GM06990 (cell line): ENCODE measurements at regions not wholly inside any gene's neighbourhood (a gene's known extent, or its start where the extent isn't known, plus 50 kb on each side); places are given as distances from the start of the nearest gene placed in this dataset.

Experiments used
- DNase-seq: peaks from one replicate; pipeline ENCODE4 v3.0.0-alpha.2; 2011; ENCODE audit not compliant: insufficient read length; ENCODE audit errors: extremely low read depth
- H3K27me3 ChIP-seq: replicated peaks from 2 replicates; pipeline ENCODE4 v1.6.0; 2011; ENCODE audit warnings: low read length; ENCODE audit not compliant: control insufficient read depth, insufficient read depth
- H3K36me3 ChIP-seq: 2 replicates; pipeline ENCODE4 v1.5.1; 2011; ENCODE audit warnings: low read length; ENCODE audit not compliant: control insufficient read depth, insufficient read depth
- H3K4me3 ChIP-seq: replicated peaks from 2 replicates; pipeline ENCODE4 v1.5.1; 2011; ENCODE audit warnings: low read depth, mild to moderate bottlenecking, control low read depth, low read length
- TF ChIP-seq, protein P1 (sequence below): IDR thresholded peaks from 2 replicates; pipeline ENCODE4 v1.5.1; 2011; ENCODE audit warnings: low read length, control low read depth, mild to moderate bottlenecking, inconsistent platforms; ENCODE audit not compliant: insufficient read depth, poor library complexity, severe bottlenecking

DNA sequence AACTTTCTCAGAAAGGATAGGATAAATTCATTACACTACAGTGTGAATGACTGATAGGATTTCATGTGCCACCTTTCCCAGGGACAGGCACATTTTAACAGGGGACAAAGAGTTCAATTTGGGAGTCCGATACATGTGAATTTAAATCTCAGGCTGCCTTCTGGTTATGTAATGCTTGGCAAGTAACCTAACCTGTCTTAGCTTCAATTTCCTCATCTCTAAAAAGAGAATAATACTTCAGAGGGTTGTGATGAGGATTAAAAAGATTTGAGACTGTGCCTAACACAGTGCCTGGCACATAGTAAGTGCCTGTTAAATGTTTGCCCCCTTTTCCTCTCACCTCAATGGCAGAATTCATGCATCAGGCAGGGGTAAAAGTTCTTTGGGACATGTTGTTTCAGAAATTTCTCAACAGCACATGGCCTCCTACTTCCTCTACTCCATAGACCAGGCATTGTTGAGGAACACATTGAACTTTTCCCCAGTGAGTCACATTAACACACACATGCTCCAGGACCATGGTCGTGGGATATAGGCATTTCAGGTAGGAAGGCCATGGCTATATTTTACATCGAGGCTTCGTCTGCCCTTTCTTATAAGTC is 94.6 kb upstream of the EGFLAM start:
- Histone ChIP-seq H3K4me3 (no peak overlapping the region), H3K27me3 (no peaks in the 10 kb centered on the region), H3K36me3 (no peaks in the 10 kb centered on the region)
- TF ChIP-seq, protein P1, sequence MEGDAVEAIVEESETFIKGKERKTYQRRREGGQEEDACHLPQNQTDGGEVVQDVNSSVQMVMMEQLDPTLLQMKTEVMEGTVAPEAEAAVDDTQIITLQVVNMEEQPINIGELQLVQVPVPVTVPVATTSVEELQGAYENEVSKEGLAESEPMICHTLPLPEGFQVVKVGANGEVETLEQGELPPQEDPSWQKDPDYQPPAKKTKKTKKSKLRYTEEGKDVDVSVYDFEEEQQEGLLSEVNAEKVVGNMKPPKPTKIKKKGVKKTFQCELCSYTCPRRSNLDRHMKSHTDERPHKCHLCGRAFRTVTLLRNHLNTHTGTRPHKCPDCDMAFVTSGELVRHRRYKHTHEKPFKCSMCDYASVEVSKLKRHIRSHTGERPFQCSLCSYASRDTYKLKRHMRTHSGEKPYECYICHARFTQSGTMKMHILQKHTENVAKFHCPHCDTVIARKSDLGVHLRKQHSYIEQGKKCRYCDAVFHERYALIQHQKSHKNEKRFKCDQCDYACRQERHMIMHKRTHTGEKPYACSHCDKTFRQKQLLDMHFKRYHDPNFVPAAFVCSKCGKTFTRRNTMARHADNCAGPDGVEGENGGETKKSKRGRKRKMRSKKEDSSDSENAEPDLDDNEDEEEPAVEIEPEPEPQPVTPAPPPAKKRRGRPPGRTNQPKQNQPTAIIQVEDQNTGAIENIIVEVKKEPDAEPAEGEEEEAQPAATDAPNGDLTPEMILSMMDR = no peak
- DNase-seq = no peak

DNA sequence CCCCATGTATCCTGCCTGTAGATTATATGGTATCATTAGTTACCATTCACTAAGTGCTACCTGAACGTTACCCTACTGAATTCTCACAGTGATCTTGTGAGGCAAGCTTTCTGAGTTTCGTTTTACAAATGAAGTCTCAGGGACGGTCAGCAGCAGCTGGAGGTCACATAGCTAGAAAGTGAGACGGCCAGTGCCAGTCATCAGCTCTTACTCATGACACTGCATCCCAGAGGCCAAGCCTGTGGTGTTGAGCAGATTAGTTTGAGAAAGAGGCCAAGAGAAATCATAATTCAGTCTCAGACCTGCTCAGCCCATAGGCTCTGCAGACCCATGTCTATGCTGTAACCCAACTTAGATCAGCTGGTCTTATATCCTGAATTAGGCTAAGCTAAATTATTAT is 95.7 kb upstream of the EGFLAM start:
- H3K36me3 ChIP-seq = no peaks in the 10 kb centered on the region
- no peak overlapping the region for H3K4me3 ChIP-seq
- no peaks in the 10 kb centered on the region for H3K27me3 ChIP-seq
- DNase-seq = no peak
- TF ChIP-seq, protein P1 = no peak

DNA sequence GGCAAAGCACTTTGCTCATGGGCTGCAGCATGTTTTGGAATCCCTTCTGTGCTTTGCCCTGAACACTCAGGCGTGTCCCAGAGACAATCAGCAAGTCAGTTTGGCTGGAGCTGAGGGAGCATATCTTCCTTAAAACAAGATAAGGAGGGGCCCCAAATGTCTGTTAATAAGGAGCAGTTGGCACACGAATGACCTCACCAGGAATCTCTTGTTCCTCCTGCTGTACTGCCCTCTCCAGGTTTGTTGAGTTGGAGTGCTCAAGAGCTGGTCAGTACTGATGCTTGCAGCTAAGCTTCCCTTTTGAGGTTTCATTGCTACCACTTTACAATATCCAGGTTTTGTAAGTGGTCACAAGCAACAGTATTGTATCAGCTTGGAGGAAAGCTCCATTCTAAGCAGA is 101.3 kb upstream of the EGFLAM start:
- no peak for DNase-seq
- no peak overlapping the region for H3K4me3 ChIP-seq
- H3K27me3 ChIP-seq = no peaks in the 10 kb centered on the region; the same call in 1 of the 2 replicates
- TF ChIP-seq, protein P1 = no peak
- H3K36me3 ChIP-seq = no peaks in the 10 kb centered on the region

DNA sequence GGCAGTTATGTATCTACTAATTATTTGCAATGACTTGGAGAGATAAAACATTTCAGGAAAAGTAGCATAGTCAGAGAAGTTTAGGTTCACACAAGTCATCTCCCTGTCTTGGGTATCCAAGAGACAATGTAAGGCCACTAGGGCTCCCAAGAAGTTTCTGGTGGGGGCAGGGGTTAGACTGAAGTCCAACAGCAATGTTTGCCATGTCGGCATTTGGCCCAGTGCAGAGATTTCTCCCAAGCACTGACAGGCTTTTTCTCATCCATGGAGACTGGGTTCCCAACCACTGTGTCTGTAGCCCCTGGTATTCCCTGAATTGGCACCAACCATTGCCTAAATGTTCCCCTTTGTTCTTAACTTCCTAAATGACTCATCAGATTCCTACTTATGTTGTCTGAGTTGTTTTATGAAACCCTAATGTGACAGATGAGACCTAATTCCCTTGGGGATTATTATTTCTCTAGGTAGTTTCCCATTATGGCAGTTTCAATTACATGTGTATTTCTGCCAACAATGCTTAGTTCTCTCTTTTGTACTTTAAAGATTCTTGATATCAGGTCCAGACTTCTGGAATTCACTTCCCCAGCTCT is 103.6 kb upstream of the EGFLAM start:
- TF ChIP-seq, protein P1 = no peak
- DNase-seq = no peak

DNA sequence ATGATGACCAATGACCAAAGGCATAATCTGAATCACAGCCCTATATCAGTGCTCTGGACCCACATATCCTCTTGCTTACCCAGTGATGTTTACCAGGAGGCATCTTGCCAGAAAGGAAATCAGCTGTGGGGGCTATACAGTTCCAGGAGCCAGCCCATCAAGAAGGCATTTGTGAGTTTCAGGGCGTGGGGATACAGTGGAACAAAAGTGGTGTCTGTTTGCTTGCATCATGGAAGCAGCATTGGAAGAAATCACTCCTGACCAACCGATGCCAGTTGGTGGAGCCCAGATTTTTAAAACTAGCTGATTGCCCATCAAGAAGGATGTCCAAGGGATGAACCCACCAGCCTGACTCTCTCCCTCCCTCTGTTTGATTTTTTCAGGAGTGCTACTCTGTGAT is 106.5 kb upstream of the EGFLAM start:
- H3K27me3 ChIP-seq = no peaks in the 10 kb centered on the region; the same call in 1 of the 2 replicates
- no peak overlapping the region for H3K4me3 ChIP-seq
- TF ChIP-seq, protein P1 = no peak
- H3K36me3 ChIP-seq = no peaks in the 10 kb centered on the region
- no peak for DNase-seq

More for the DNA sequence above, 103.6 kb upstream of the EGFLAM start:
- H3K4me3 ChIP-seq = no peak overlapping the region
- no peaks in the 10 kb centered on the region; the same call in 1 of the 2 replicates for H3K27me3 ChIP-seq
- no peaks in the 10 kb centered on the region for H3K36me3 ChIP-seq

DNA sequence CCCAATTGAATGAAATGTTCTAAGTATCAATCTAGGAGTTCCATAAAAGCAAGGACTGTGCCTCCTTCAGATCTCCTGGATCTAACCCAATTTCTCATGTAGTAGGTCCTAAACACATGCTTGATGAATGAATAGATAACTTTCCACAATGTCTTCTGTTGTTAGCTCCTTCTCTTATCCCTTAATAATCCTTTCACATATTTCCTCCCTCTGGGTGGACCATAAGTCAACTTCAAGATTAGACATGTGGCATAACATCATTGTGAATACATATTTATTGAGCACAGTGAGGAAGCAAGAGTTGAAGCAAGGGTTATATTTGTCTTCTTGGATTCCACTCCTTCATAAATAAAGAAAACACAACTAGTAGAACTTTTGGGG is 108.6 kb upstream of the EGFLAM start:
- TF ChIP-seq, protein P1 = no peak

More for the DNA sequence above, 108.6 kb upstream of the EGFLAM start:
- no peaks in the 10 kb centered on the region; the same call in 1 of the 2 replicates for H3K27me3 ChIP-seq
- H3K4me3 ChIP-seq = no peak overlapping the region
- no peaks in the 10 kb centered on the region for H3K36me3 ChIP-seq
- no peak for DNase-seq
